GM21381 (cell line): ENCODE measurements at regions not wholly inside any gene's neighbourhood (a gene's known extent, or its start where the extent isn't known, plus 50 kb on each side); places are given as distances from the start of the nearest gene placed in this dataset.

Experiments
- ATAC-seq: cut with Tn5 transposase; IDR thresholded peaks from one replicate; pipeline ENCODE4 v1.9.1; 2021; ENCODE audit warnings: mild to moderate bottlenecking, moderate library complexity; ENCODE audit not compliant: unreplicated experiment

DNA sequence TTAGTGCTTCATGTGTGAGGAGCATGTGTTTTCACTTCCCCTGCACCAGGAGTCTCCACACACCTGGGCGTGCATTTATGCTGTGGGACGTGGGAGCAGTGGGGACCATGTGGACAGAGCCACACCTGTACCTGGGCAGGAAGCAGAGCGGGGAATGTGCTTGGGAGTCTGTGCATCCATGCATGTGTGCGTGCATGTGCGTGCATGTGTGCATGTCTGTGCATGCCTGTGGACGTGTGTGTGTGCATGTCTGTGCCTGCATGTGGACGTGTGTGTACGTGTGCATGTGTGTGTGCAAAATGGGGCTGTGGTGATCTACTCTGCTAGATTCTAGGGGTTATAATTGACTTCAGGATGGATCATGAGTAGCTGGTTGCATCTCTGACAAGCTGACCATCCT is 224.0 kb upstream of the GMDS start:
- no peak for ATAC-seq

GRCh38 chr6:2468601-2468955 is 223.2 kb upstream of the GMDS start:
- ATAC-seq: no peak

- ATAC-seq: no peak
Observed at GRCh38 chr6:2467929-2468600, 222.7 kb upstream of the GMDS start.

DNA sequence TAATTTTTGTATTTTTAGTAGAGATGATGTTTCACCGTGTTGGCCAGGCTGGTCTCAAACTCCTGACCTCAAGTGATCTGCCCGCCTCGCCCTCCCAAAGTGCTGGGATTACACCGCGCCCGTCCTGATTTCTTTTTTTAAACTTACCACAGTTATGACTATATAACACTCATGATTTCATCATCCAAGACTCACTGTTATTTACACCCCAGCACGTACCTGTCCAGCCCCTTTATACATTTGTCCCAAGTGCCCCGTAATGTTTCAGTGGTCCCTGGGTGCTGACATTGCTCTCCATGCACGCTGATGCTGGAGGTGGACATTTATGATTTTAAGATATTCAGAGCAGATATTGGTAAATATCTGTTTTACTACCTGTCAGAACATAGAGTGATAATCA is 219.9 kb upstream of the GMDS start:
- no peak for ATAC-seq

- ATAC-seq: no peak
Observed at GRCh38 chr6:2464641-2465040, 219.2 kb upstream of the GMDS start.

- ATAC-seq: no peak
Observed at GRCh38 chr6:2462831-2463230, 217.4 kb upstream of the GMDS start.

DNA sequence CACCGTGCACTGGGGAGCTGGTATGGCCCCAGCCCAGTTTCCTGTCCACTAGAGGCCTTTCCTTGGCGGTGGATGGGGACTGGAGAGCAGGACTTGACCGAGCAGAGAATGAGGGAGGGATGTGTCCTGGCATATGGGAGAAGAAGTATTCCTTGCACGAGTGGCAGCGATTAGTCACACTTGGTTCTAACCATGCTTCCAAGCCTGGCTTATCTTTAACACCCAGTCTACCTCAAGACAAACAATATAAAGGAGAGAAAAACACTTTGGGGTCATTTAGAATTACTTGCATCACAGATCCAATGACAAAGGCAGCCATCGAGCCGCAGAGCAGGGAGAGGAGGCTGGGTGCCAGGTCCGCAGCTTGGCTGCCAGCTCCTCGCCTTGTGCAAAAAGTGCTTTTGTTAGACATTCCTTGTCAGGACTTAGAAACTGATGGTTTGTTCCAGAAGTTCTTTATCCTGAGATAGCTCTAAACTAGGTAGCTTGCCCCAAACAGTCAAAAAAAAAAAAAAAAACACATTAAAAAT is 214.9 kb upstream of the GMDS start:
- no peak for ATAC-seq

DNA sequence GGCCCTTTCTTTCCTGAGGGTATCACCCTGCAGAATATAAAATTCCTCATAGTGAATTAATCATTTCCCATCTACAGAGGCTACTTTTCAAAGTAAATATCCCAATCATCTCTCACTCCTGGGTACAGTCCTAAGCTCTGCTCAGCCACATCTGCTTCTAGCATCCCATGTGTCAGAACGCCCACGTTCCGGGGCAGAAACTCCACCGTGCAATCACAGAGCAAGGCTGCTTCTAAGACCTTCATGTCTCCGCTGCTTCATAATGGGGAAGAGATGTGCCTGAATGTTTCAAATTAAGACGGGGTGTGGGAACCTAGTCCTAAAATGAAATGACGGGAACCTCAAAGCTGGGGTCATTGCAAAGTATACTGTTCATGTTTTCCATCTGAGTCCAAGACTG is 208.8 kb upstream of the GMDS start:
- ATAC-seq: no peak

DNA sequence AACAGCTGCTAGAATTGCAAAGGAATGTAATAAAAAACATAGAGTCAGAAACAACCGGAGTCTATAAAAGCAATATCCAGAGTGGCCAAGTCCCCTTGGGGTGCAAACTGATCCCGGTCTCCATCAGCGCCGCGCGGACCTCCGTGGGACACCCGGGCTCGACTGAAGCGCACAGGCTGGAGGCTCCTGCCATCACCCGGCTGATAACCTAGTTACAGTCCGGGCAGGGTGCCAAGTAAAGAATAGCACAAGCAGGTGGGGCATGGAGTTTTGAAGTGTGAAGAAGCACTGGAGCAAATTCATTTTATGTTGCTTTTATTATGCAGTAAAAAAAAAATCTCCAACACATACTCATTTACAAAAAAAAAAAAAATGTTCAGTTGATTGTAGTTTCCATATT is 205.1 kb upstream of the GMDS start:
- no peak for ATAC-seq

DNA sequence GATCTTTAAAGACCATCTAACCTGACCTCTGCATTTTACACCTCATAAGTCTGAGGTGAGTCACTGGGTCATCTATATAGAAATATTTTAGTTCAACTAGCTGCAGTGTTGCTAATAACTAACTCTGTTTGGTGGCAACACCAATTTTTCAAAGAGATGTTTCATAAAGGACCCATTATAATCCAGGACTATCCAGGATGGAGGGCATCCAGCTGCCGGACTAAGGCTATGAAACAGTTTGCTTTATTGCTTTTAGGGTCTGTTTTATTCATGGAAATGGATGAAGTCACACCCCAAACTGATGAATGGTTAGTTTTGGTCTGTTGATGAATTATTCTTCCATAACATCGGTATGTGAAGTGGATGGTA is 204.2 kb upstream of the GMDS start:
- ATAC-seq: no peak

GRCh38 chr6:2448826-2449571 is 203.6 kb upstream of the GMDS start:
- no peak for ATAC-seq

DNA sequence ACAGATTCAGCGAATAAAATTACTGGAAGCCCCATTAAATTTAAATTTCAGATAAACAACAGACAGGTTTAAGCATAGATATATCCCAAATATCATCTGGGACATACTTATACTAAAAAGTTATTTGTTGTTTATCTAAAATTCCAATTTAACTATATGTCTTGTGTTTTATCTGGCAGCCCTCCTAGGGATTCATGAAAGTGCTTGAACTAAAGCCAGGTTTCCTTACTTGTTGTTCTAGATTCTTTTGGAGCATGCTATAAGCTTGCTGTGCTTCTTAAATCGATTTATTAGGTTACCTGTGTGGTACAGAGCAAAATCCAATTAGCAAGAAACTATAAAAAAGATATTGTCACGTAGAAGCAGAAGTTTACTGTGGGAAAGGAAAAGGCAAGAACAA is 202.5 kb upstream of the GMDS start:
- ATAC-seq: no peak

DNA sequence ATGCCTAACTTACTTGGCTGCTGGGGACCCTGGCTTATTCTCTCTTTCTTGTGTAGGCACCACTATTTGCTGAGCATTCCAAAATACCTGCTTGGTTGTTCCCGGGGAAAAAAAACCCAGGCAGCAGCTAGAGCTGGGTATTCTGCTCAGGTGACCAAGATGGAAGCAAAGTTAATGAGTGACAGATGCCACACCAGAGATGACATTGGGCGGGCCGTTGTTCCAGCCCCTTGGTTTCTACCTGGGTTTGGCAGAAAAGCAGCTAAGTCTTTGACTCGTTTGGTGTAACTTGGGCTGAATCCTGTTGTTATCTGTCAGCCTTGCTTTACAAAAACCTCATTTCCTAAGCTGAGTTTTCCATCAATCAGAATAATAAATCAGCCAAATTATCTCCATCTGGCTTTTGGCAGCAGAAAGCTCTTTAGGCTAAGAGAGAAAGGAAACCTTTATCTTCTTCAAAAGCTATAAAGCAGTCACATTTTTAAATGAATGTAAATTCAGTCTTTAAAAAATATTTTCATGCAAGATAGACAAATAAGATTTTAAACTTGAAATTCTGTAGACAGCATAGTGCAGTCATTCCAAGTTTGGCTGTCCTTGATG is 202.0 kb upstream of the GMDS start:
- ATAC-seq: no peak

GRCh38 chr6:2441601-2442475 is 196.4 kb upstream of the GMDS start:
- ATAC-seq: no peak

DNA sequence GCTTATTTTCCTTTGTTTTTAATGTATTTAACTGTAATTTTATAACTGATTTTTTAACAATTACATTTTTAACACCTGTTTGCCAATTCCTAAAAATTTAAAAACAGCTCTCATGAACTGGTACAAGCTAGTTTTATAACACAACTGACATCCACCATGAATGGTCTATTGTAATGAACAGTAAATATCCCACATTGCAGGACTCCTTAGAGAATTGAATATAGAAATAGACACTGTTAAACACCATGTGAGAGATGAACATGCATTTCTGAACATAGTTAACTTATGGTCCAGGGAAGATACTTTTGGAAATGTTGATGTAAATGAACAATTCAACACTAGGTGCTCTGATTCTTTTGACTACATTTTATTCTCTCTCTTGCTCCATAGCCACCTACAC is 195.1 kb upstream of the GMDS start:
- no peak for ATAC-seq

- no peak for ATAC-seq
Observed at GRCh38 chr6:2439632-2440031, 194.2 kb upstream of the GMDS start.

DNA sequence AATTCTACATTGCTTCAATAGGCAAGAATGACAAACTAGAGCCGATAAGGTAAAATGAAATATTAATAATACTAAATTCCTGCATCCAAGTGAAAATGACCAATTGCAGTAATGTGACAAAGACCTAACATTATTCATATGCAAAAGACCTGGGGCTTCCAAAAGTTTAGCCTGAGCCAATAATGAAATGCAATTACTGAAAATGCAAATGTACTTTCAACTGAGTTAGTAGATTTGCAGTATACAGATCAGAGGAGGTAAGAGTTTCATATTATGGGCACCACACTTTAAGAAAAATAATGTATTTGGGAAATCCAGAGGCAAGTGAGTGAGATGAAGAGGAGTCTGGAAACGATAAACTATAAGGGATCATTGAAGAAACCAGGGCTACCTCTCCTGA is 193.7 kb upstream of the GMDS start:
- no peak for ATAC-seq

GRCh38 chr6:2436410-2437154 is 191.2 kb upstream of the GMDS start:
- no peak for ATAC-seq

- ATAC-seq: no peak
Observed at GRCh38 chr6:2435323-2435722, 189.9 kb upstream of the GMDS start.

GRCh38 chr6:2434912-2435311 is 189.5 kb upstream of the GMDS start:
- no peak for ATAC-seq

GRCh38 chr6:2434116-2434515 is 188.7 kb upstream of the GMDS start:
- ATAC-seq: no peak
